Globus pallidus (tissue), 1 donor: ENCODE measurements at regions not wholly inside any gene's neighbourhood (a gene's known extent, or its start where the extent isn't known, plus 50 kb on each side); places are given as distances from the start of the nearest gene placed in this dataset.
"Not testable (repeated sequence)": the region's sequence is repeated elsewhere in the genome, so short reads cannot be mapped to it uniquely, and the experiment has no call there.

Experiments
- DNase-seq: peaks from one replicate; pipeline ENCODE4 v3.0.0-alpha.2; 2015; ENCODE audit warnings: low spot score

- DNase-seq: no peak
Observed at GRCh38 chr9:104269996-104270963, 176.2 kb downstream of the SMC2 start.

DNA sequence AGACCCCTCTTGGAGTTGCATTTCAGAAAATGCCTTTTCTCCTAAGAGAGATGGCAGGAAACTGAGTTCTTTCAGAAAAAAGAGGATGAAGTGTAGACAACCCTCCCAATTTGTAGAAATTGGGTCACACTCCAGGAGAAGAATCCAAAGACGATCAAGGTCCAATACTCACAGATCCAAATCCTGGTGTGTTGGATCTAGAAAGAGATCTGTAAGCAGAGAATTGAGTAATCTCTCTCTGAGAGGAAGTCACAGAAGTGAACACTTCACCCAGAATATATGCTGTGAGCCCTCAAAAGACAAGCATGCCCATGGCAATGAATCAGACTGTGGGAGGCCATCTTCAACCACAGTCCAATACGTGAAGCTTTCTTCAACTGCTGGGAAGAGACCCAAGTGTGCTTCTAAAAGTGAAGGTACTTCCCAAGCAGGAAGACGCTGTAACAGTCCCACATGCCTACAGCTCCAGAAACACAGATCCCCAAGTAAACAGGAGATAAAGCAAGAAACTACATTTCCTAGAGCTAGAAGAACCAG is 182.7 kb downstream of the SMC2 start:
- no peak for DNase-seq

GRCh38 chr9:104278929-104279496 is 184.9 kb downstream of the SMC2 start:
- no peak for DNase-seq

GRCh38 chr9:104279535-104280177 is 185.5 kb downstream of the SMC2 start:
- DNase-seq: no peak

- no peak for DNase-seq
Observed at GRCh38 chr9:104280178-104280560, 186.1 kb downstream of the SMC2 start.

GRCh38 chr9:104280711-104281110 is 186.6 kb downstream of the SMC2 start:
- DNase-seq: no peak

DNA sequence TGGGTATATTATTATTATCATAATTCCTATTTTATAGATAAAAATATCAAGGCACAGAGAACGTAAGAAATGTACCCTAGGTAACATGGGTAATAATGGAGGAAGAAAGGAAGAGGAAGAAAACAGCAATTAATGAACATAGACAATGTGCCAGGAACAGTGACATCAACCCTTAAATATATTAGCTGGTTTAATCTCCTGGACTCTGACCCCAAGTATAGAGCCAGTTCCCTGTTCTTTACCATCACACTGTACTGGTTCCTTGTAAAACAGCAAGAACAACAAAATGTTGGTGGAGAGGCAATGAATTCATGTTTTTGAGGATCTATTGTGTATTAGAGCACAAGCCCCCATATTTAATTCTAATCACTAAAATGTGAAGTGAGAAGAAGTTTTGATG is 192.1 kb downstream of the SMC2 start:
- DNase-seq: no peak

GRCh38 chr9:104286799-104287198 is 192.7 kb downstream of the SMC2 start:
- no peak for DNase-seq

- no peak for DNase-seq
Observed at GRCh38 chr9:104287253-104287878, 193.3 kb downstream of the SMC2 start.

- no peak for DNase-seq
Observed at GRCh38 chr9:104293877-104294276, 199.8 kb downstream of the SMC2 start.

DNA sequence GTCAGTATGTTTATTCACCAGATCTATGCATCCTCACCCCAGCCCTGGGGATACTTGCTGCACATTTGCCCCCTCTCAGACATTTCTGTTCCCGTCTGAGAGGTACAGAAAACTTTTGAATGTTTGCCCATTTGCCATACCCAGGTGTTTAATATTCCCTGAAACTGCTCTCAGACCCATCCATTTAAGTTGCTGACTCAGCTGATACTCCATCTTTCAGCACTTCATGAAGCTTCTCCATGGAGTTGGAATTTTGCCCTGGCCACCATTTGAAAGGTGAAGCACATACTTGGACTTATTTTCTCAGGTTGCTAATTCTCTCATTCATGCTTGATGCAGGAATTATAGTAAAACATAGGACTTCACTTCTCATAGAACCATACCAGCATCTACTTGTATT is 203.9 kb upstream of the OR13F1 start:
- no peak for DNase-seq

GRCh38 chr9:104301755-104302154 is 202.3 kb upstream of the OR13F1 start:
- no peak for DNase-seq

DNA sequence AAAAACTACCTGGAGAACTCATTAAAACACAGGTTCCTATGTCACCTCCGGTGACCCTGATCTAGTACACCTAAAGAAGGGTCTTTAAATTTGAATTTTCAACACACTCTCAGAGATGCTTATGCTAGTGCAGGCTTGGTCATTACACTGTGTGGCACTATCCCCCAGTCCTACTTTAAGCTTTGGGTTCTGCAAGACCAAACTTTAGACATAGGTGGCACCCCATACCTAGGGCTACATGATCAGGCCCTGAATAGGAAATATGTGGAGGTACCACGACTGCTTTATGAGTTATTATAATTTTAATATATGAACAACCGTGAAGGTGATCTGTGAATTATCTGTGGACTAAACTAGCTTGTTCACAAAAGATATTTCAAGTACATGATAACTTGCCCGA is 201.3 kb upstream of the OR13F1 start:
- DNase-seq: no peak

DNA sequence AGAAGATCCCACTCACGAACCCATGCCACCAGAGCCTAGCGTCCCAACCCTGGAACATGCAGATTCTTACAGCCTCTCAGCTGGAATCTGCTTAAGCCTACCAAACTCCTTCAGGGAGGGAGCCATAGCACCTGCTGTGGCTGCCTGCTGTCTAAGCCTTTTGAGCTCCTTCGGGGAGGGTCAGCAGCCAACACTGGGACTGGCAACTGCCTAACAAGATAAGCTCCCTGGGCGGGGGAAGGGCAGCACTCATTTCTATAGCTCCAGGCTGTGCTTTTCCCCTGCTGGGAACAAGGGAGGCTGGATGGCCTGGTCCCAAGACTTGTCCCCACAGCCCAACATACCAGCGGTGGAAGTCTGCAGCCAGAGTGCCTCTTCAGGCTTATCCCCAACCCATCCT is 199.1 kb upstream of the OR13F1 start:
- no peak for DNase-seq

GRCh38 chr9:104313396-104314110 is 190.5 kb upstream of the OR13F1 start:
- DNase-seq: no peak

GRCh38 chr9:104316201-104317009 is 187.7 kb upstream of the OR13F1 start:
- DNase-seq: not testable (repeated sequence)

DNA sequence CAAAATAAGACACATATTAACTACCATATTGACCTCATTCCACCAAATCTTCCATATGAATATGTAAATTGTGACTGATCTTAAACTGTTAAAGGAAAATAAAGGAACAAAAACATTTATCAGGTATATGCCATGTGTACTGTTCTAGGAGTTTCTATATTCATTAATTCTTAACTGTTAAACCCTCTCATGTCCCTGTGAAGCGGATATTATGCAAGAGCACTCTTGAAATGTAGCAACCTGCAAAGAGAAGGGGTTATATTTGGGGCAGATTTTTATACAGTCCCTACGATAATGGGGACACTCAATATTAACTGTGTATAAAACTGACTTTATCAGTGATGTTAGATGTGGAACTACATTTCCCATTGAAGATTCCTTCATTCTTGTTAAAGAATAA is 184.9 kb upstream of the OR13F1 start:
- no peak for DNase-seq

DNA sequence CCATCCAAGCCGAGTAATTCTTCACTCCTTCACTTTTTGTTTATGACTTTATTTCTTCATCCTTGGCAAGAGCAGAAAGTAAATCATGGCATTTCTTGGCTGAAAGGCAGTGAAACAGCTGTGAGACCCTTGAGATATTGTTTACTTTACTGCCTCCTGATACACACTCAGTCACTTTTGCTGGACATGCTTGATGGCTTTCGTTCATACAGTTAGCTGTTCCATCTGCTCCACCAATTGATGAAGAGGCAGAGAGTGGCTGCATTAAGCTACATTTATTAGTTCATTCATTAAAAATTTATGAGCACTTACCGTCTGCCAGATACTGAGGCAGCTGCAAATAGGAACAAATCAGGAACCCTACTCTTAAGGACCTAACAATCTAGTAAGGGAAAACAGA is 184.4 kb upstream of the OR13F1 start:
- DNase-seq: no peak

- no peak for DNase-seq
Observed at GRCh38 chr9:104322596-104322995, 181.5 kb upstream of the OR13F1 start.

DNA sequence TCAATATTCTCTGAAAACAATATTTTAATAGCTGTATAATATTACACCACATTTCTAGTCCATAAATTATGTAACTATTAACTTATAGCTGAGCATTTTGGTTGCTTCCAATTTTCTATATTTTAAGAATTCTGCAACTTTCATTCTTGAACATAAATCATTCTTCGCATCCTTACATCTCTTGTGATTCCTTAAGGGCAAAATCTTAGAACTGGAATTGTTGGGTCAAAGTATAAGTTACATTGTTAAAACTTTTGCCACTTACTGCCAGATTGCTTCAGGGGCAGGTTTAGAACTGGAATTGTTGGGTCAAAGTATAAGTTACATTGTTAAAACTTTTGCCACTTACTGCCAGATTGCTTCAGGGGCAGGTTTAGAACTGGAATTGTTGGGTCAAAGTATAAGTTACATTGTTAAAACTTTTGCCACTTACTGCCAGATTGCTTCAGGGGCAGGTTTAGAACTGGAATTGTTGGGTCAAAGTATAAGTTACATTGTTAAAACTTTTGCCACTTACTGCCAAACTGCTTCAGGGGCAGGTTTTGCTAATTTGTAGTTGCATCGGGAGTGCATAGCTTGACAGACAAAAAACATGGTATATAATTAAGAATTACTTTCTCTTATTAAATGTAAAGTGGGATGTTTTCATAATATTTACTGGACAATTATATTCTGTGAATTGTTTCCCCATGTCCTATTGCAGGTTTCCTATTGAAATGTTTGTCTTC is 179.9 kb upstream of the OR13F1 start:
- not testable (repeated sequence) for DNase-seq
